GM18505 (cell line): ENCODE measurements at regions not wholly inside any gene's neighbourhood (a gene's known extent, or its start where the extent isn't known, plus 50 kb on each side); places are given as distances from the start of the nearest gene placed in this dataset.
A peak's percentile ranks its signal among the peaks of the same experiment; 100 is the strongest.

Source experiments
- ATAC-seq: cut with Tn5 transposase; IDR thresholded peaks from one replicate; pipeline ENCODE4 v1.9.1; 2021; ENCODE audit not compliant: unreplicated experiment
- POLR2A ChIP-seq: IDR thresholded peaks from 4 replicates; pipeline ENCODE4 v1.6.1; 2011; ENCODE audit warnings: borderline replicate concordance; ENCODE audit not compliant: insufficient read depth, insufficient read length; ENCODE audit errors: extremely low read depth

- no peak for ATAC-seq
- no peak for TF ChIP-seq POLR2A
Measured at GRCh38 chr1:187374742-187375141, 546.0 kb downstream of the PLA2G4A start.

DNA sequence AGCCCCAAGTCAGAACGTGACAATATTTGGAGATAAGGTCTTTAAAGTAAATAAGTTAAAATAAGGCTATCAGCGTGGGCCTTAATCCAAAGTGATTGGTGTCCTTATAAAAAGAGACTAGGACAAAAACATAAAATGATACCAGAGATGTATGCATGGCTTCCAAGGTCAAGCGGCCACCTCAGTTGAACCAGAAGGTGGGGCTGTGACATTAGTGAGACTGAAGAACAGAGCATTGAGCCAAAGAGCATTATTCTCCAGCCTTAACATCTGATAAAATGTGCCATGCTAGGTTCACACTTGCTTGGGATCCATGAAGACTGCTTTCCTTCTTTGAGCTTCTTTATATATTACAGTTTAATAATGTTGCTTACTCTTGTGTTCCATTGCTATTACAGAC lies 554.6 kb downstream of the PLA2G4A start:
- no peak for ATAC-seq
- TF ChIP-seq POLR2A = no peak

GRCh38 chr1:187384504-187384903 lies 555.8 kb downstream of the PLA2G4A start:
- no peak for TF ChIP-seq POLR2A
- peak; percentile 82 for ATAC-seq

GRCh38 chr1:187390215-187390818 lies 561.6 kb downstream of the PLA2G4A start:
- no peak for ATAC-seq
- TF ChIP-seq POLR2A = no peak

DNA sequence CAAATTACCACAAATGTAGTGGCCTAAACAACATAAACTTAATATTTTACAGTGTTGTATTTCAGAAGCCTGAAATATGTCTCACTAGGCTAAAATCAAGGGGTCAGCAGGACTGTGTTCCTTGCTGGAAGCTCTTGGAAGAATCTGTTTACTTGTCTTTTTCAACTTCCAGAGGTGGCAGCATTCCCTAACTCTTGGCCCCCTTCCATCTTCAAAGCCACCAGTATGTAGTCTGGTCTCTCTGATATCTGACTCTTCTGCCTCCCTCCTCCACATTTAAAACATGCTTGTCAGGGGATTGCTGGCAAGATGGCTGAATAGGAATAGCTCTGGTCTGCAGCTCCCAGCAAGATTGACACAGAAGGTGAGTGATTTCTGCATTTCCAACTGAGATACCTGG lies 567.5 kb downstream of the PLA2G4A start:
- ATAC-seq = no peak
- TF ChIP-seq POLR2A = no peak

DNA sequence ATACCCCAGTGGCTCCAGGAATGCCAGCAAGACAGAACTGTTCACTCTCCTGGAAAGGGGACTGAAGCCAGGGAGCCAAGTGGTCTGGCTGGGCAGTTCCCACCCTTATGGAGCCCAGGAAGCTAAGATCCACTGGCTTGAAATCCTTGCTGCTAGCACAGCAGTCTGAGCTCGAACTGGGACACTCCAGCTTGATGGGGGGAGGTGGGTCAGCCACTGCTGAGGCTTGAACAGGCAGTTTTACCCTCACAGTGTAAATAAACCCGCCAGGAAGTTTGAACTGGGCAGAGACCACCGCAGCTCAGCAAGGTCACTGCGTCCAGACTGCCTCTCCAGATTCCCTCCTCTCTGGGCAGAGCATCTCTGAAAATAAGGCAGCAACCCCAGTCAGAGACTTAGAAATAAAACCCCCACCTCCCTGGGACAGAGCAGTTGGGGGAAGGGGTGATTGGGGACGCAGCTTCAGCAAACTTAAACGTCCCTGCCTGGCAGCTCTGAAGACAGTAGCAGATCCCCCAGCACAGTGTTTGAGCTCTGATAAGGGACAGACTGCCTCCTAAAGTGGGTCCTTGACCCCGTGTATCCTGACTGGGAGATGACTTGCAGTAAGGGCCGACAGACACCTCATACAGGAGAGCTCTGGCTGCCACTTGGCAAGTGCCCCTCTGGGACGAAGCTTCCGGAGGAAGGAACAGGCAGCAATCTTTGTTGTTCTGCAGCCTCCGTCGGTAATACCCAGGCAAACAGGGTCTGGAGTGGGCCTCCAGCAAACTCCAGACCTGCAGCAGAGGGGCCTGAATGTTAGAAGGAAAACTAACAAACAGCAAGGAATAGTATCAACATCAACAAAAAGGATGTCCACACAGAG lies 568.4 kb downstream of the PLA2G4A start:
- no peak for TF ChIP-seq POLR2A
- ATAC-seq = no peak

GRCh38 chr1:187408212-187409004 lies 579.7 kb downstream of the PLA2G4A start:
- no peak for ATAC-seq
- TF ChIP-seq POLR2A = no peak

- no peak for TF ChIP-seq POLR2A
- no peak for ATAC-seq
Measured at GRCh38 chr1:187409341-187409740, 580.6 kb downstream of the PLA2G4A start.

GRCh38 chr1:187411118-187411517 lies 582.4 kb downstream of the PLA2G4A start:
- no peak for ATAC-seq
- TF ChIP-seq POLR2A = no peak

DNA sequence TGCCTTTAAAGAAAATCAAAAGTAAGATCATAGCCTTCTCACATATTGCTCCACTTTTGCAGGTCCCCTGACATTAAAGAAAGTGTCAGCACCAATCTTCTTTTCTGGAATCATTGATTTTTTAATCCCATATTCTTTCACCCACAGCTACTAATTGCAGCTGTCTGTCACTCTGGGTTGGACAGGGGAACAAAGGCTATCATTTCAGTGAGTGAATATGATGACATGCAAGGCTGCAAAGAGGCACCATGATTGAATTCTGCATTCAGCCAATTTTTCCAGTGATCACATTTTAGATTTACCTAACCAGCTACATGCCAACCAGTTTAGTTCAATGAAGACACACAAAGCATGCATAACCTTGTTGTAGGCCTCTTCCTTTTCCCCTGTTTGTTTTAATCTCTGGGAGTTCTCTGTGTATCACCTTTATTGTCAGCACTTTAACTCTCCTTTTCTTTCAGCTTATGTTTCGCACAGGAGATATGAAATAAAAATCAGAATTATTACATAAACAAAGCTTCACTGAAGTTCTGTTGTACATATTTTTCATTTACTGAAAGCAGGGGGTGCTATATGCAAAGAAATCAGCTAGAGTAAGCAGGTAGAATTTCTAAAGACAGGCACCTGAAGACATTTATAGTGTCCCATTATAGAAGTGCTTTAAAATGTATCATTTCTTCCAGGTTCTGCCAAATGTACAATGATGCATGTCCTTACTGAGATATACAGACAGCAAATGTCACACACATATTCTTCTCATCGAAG lies 584.8 kb downstream of the PLA2G4A start:
- ATAC-seq = no peak
- no peak for TF ChIP-seq POLR2A

DNA sequence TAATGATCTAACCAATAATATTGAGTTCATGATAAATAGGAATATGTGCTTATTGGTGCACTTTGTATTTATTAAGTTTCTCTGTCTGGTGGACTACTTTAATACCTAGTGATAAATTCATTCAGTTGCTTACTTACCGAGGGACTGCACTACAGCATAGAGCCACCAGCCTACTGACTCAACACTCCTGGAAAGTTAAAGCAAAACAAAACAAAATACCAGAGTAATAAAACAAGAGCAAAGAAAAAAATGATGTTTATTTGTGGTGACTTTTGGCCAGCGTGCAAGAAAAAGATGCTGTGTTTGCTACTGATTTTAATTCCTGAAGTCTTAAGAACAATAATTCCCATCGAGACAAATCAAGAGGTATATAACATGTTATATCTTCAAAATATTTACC lies 586.3 kb downstream of the PLA2G4A start:
- no peak for TF ChIP-seq POLR2A
- no peak for ATAC-seq

GRCh38 chr1:187417520-187417919 lies 588.8 kb downstream of the PLA2G4A start:
- no peak for ATAC-seq
- no peak for TF ChIP-seq POLR2A

GRCh38 chr1:187433598-187433997 lies 604.8 kb downstream of the PLA2G4A start:
- ATAC-seq = no peak
- no peak for TF ChIP-seq POLR2A
